ENCODE measurements at regions not wholly inside any gene's neighbourhood (a gene's known extent, or its start where the extent isn't known, plus 50 kb on each side); places are given as distances from the start of the nearest gene placed in this dataset.

DNA sequence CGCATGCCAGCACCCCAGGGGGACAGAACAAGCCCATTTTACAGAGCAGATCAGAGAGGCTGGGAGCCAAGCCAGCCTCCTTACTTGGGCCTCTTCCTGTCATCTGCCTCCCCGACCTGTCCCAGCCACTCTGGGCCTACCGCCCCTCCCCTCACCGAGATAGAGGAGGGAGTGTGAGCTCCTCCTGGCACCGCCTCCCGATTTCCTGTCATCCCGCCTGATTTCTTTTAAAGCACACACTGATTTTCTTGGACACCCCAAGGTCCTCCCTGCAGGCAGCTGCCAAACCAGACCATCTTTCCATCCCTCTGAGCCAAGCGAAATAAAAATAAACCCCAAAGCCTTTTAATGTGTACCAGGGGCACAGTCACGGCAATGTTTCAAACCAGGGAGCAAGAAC, 108.4 kb downstream of the RFLNA start:
- Mint-ChIP-seq H3K9me3 (no peaks in the 10 kb centered on the region), H3K4me3 (no peak overlapping the region), H3K36me3 (peaks cover 15% of the 10 kb centered on the region), H3K27ac (peak overlapping the region; percentile 90), H3K4me1 (peaks cover 37% of the 10 kb centered on the region), H3K27me3 (ENCODE audit: low read depth) (no peaks in the 10 kb centered on the region)
- no peak for DNase-seq (ENCODE audit: low spot score)
- no peak for ATAC-seq
- no peak for TF ChIP-seq OVOL2 (CRISPR knock-in tag; IDR thresholded peaks at IDR 0.05; ENCODE audit: borderline replicate concordance)
- TF ChIP-seq RELA (CRISPR knock-in tag; IDR thresholded peaks at IDR 0.05; ENCODE audit: borderline replicate concordance), result no peak
- TF ChIP-seq ZNF416 (CRISPR knock-in tag; IDR thresholded peaks at IDR 0.05), result no peak
- TF ChIP-seq NFE2L1 (CRISPR knock-in tag; IDR thresholded peaks at IDR 0.05), result no peak
- no peak for TF ChIP-seq FOXK1 (CRISPR knock-in tag; IDR thresholded peaks at IDR 0.05)
- no peak for TF ChIP-seq GABPB1 (CRISPR knock-in tag; IDR thresholded peaks at IDR 0.05)
- TF ChIP-seq, protein P1, sequence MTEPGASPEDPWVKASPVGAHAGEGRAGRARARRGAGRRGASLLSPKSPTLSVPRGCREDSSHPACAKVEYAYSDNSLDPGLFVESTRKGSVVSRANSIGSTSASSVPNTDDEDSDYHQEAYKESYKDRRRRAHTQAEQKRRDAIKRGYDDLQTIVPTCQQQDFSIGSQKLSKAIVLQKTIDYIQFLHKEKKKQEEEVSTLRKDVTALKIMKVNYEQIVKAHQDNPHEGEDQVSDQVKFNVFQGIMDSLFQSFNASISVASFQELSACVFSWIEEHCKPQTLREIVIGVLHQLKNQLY (CRISPR knock-in tag; IDR thresholded peaks at IDR 0.05), result no peak
- no peak for TF ChIP-seq ZNF138 (CRISPR knock-in tag; conservative IDR thresholded peaks at IDR 0.05)
- no peak for TF ChIP-seq ZNF512 (CRISPR knock-in tag; IDR thresholded peaks at IDR 0.05; ENCODE audit: borderline replicate concordance)
- TF ChIP-seq, protein P2, sequence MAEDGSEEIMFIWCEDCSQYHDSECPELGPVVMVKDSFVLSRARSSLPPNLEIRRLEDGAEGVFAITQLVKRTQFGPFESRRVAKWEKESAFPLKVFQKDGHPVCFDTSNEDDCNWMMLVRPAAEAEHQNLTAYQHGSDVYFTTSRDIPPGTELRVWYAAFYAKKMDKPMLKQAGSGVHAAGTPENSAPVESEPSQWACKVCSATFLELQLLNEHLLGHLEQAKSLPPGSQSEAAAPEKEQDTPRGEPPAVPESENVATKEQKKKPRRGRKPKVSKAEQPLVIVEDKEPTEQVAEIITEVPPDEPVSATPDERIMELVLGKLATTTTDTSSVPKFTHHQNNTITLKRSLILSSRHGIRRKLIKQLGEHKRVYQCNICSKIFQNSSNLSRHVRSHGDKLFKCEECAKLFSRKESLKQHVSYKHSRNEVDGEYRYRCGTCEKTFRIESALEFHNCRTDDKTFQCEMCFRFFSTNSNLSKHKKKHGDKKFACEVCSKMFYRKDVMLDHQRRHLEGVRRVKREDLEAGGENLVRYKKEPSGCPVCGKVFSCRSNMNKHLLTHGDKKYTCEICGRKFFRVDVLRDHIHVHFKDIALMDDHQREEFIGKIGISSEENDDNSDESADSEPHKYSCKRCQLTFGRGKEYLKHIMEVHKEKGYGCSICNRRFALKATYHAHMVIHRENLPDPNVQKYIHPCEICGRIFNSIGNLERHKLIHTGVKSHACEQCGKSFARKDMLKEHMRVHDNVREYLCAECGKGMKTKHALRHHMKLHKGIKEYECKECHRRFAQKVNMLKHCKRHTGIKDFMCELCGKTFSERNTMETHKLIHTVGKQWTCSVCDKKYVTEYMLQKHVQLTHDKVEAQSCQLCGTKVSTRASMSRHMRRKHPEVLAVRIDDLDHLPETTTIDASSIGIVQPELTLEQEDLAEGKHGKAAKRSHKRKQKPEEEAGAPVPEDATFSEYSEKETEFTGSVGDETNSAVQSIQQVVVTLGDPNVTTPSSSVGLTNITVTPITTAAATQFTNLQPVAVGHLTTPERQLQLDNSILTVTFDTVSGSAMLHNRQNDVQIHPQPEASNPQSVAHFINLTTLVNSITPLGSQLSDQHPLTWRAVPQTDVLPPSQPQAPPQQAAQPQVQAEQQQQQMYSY (CRISPR knock-in tag; IDR thresholded peaks at IDR 0.05), result no peak
- CTCF ChIA-PET, result interaction anchor here (0.8 kb wide), 1 partner anchor 24 kb away, joined by 3 read pairs; no protein-coding TSS in a partner anchor
- POLR2A ChIA-PET, result no interaction called here

DNA sequence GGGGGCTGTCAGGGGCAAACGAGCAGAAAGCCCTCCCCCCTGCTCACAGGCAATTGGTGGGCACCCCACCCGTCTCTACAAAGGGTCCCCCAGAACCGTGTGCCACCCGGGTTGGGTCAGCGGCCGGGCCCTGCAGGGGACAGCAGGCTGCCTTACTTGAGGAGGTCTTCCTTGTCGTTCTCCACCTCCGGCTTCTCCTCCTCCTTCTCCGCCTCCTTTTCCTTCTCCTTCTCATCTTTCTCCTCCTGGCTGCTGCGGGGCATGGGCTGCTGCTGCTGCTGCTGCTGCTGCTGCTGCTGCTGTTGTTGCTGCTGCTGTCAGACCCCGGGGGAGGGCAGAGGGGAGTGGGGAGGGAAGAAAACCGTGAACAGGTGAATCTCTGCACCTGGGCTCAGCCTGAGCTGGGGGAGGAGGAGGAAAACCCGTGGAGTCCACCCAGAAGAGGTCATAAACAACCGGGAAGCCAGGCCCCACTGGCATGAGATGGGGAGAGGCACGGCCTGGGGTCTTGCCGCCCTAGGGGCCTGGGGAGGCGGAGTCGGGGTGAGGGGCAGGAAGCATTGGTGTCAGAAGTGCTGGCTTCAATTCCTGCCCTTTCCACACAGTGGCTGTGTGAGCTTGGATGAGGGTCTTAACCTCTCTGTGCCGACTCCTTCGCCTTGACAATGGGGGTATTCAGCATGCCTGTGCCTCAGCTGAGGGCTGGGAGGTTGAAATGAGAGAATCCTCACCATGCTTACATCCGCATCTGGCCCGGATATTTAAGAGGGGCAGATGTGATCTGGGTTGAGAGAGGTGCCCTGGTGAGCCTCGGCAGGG, 107.6 kb downstream of the RFLNA start:
- Mint-ChIP-seq H3K4me1 (peaks cover 34% of the 10 kb centered on the region), H3K4me3 (no peak overlapping the region), H3K9me3 (no peaks in the 10 kb centered on the region), H3K27me3 (ENCODE audit: low read depth) (no peaks in the 10 kb centered on the region), H3K27ac (peak overlapping the region; percentile 63), H3K36me3 (peaks cover 15% of the 10 kb centered on the region)
- ChIA-PET POLR2A (no interaction called here), CTCF (interaction anchor here (0.8 to 1.3 kb wide), 2 partner anchors 13 to 25 kb away, joined by 3 read pairs; no protein-coding TSS in a partner anchor)
- 0 out of 2 replicates have a peak, but pooled peaks have one; percentile 1 for TF ChIP-seq FOXP1 (CRISPR knock-in tag; IDR thresholded peaks at IDR 0.05; ENCODE audit: borderline replicate concordance)
- TF ChIP-seq, protein P3, sequence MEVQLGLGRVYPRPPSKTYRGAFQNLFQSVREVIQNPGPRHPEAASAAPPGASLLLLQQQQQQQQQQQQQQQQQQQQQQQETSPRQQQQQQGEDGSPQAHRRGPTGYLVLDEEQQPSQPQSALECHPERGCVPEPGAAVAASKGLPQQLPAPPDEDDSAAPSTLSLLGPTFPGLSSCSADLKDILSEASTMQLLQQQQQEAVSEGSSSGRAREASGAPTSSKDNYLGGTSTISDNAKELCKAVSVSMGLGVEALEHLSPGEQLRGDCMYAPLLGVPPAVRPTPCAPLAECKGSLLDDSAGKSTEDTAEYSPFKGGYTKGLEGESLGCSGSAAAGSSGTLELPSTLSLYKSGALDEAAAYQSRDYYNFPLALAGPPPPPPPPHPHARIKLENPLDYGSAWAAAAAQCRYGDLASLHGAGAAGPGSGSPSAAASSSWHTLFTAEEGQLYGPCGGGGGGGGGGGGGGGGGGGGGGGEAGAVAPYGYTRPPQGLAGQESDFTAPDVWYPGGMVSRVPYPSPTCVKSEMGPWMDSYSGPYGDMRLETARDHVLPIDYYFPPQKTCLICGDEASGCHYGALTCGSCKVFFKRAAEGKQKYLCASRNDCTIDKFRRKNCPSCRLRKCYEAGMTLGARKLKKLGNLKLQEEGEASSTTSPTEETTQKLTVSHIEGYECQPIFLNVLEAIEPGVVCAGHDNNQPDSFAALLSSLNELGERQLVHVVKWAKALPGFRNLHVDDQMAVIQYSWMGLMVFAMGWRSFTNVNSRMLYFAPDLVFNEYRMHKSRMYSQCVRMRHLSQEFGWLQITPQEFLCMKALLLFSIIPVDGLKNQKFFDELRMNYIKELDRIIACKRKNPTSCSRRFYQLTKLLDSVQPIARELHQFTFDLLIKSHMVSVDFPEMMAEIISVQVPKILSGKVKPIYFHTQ (CRISPR knock-in tag; IDR thresholded peaks at IDR 0.05), result no peak
- no peak for DNase-seq (ENCODE audit: low spot score)
- no peak; the same call in 1 of the 2 replicates for ATAC-seq

Data from WTC11 (cell line).